ENCODE measurements at regions not wholly inside any gene's neighbourhood (a gene's known extent, or its start where the extent isn't known, plus 50 kb on each side); places are given as distances from the start of the nearest gene placed in this dataset.

DNA sequence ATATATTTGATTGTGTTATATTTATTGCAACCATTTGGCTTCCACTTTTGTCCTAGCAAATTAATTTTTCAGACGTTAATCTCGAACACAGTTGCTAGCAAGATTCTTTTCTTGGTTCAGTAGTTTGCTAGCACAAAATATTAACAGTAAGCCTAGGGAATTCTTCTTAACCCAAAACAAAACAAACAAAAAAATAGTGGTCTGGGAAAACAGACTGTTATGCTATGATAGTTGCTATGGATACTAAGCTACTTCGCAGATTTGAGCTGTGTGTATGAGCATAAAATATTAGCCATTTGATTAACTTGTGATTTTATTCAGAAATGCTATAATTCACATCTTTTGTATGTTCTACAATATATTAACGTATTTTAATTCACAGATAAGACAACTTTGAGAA, 541.5 kb upstream of the NETO1 start:
- H3K9me3 ChIP-seq (replicated peaks), result no peaks in the 10 kb centered on the region
- TF ChIP-seq, protein P1, sequence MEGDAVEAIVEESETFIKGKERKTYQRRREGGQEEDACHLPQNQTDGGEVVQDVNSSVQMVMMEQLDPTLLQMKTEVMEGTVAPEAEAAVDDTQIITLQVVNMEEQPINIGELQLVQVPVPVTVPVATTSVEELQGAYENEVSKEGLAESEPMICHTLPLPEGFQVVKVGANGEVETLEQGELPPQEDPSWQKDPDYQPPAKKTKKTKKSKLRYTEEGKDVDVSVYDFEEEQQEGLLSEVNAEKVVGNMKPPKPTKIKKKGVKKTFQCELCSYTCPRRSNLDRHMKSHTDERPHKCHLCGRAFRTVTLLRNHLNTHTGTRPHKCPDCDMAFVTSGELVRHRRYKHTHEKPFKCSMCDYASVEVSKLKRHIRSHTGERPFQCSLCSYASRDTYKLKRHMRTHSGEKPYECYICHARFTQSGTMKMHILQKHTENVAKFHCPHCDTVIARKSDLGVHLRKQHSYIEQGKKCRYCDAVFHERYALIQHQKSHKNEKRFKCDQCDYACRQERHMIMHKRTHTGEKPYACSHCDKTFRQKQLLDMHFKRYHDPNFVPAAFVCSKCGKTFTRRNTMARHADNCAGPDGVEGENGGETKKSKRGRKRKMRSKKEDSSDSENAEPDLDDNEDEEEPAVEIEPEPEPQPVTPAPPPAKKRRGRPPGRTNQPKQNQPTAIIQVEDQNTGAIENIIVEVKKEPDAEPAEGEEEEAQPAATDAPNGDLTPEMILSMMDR (IDR thresholded peaks at IDR 0.05; ENCODE audit: borderline replicate concordance), result no peak
- no peaks in the 10 kb centered on the region for H3K27me3 ChIP-seq (ENCODE audit: low read depth)
- peak overlapping the region; percentile 30 for H3K27ac ChIP-seq (replicated peaks)
- H3K4me3 ChIP-seq, result no peak overlapping the region
- H3K4me1 ChIP-seq, result peaks cover 29% of the 10 kb centered on the region
- H3K36me3 ChIP-seq, result no peaks in the 10 kb centered on the region
- intact Hi-C loops (cut with micrococcal nuclease), result no loop called here
- no peak for DNase-seq

DNA sequence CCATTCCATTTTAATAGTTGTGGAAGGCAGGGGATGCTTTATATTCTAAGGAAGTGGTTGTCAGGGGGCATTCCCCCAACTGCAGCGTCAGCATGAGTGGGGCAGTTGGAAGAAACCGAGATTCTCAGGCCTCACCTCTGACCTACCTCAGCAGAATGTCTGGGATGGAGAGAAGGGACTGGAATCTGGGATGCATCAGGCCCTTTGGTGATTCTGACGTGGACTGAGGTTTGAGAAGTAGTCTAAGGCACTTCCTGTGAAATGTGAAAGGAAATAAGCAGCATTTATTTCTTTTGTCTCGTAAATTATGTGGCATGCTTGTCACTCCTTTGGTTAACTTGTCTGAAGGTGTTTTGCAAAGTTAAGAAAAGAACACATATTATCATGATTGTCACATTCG, 540.7 kb upstream of the NETO1 start:
- TF ChIP-seq, protein P1 (IDR thresholded peaks at IDR 0.05; ENCODE audit: borderline replicate concordance), result no peak
- no peak for DNase-seq
- no peaks in the 10 kb centered on the region for H3K9me3 ChIP-seq (replicated peaks)
- H3K4me1 ChIP-seq, result peaks cover 30% of the 10 kb centered on the region
- H3K36me3 ChIP-seq, result no peaks in the 10 kb centered on the region
- intact Hi-C loops (cut with micrococcal nuclease), result no loop called here
- H3K27me3 ChIP-seq (ENCODE audit: low read depth), result no peaks in the 10 kb centered on the region
- H3K27ac ChIP-seq (replicated peaks), result peak overlapping the region; percentile 30
- no peak overlapping the region for H3K4me3 ChIP-seq

DNA sequence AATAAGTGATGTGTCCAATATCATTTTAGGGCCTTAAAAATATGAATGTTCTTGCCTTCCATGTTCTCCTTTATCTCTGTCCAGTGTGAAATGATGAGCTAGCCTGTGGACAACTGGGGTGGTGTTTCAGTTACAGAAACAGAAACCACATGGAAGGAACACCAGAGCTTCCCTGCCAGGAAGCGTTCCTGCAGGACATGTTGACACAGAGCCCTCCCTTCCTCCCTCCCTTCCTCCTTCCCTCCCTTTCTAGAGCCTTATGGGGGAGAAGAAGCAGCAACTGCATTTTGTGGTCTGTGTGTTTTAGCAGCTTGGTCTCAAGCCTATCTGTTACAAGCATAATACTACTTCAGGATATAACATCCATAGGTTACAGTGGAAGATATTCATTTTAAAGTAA, 539.7 kb upstream of the NETO1 start:
- Histone ChIP-seq H3K4me3 (no peak overlapping the region), H3K27me3 (ENCODE audit: low read depth) (no peaks in the 10 kb centered on the region), H3K4me1 (peaks cover 39% of the 10 kb centered on the region), H3K9me3 (replicated peaks) (no peaks in the 10 kb centered on the region), H3K36me3 (no peaks in the 10 kb centered on the region), H3K27ac (replicated peaks) (peak overlapping the region; percentile 29)
- intact Hi-C loops (cut with micrococcal nuclease), result no loop called here
- no peak for DNase-seq
- TF ChIP-seq, protein P1 (IDR thresholded peaks at IDR 0.05; ENCODE audit: borderline replicate concordance), result no peak

DNA sequence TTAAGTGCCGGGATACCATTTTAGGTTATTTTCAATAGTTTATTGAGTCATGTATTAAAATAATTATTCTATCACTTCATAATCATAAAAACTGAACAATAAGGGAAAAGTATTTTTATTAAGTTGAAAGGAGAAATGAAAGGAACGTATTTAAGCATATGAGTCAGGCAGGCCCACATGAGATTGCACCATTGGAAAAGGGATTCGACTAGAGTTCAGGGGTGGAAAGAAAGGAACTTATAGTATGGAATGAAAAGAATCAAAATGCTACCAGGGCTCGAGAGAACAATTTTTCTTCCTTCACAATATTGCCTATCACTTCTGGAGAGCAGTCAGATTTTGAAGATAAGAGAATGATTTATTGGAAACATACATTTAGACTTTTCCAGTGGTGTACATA, 516.5 kb upstream of the NETO1 start:
- DNase-seq, result no peak
- no peaks in the 10 kb centered on the region for H3K4me1 ChIP-seq
- intact Hi-C loops (cut with micrococcal nuclease), result loop anchor here (10.0 kb wide), 1 partner anchor 469 kb away; no protein-coding TSS in a partner anchor
- no peaks in the 10 kb centered on the region for H3K27me3 ChIP-seq (ENCODE audit: low read depth)
- H3K9me3 ChIP-seq (replicated peaks), result no peaks in the 10 kb centered on the region
- H3K4me3 ChIP-seq, result no peak overlapping the region
- no peaks in the 10 kb centered on the region for H3K36me3 ChIP-seq
- H3K27ac ChIP-seq (replicated peaks), result no peak overlapping the region
- TF ChIP-seq, protein P1 (IDR thresholded peaks at IDR 0.05; ENCODE audit: borderline replicate concordance), result no peak

DNA sequence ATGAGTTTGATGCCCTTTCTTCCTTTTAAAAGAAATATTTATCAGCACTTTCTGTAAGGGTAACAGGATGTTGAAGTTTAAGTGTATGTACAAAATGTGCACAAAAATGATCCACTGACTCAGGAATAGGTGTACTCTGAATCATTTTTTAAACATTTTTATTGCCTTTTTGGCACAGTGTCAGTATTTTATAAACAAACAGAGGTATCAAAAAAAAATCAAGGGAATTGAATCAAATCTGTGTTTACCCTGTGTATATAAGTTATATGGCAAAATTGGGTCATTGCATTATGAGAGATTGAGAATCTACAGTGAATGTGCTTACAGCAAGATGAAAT, 513.9 kb upstream of the NETO1 start:
- Histone ChIP-seq H3K27ac (replicated peaks) (no peak overlapping the region), H3K9me3 (replicated peaks) (peaks cover 1% of the 10 kb centered on the region), H3K27me3 (ENCODE audit: low read depth) (no peaks in the 10 kb centered on the region), H3K36me3 (no peaks in the 10 kb centered on the region), H3K4me1 (no peaks in the 10 kb centered on the region), H3K4me3 (no peak overlapping the region)
- no peak for DNase-seq
- TF ChIP-seq, protein P1 (IDR thresholded peaks at IDR 0.05; ENCODE audit: borderline replicate concordance), result no peak
- intact Hi-C loops (cut with micrococcal nuclease), result loop anchor here (10.0 kb wide), 1 partner anchor 467 kb away; no protein-coding TSS in a partner anchor

Data from left ventricle myocardium inferior (tissue), 1 donor.